ENCODE measurements at regions not wholly inside any gene's neighbourhood (a gene's known extent, or its start where the extent isn't known, plus 50 kb on each side); places are given as distances from the start of the nearest gene placed in this dataset.

- H3K18ac ChIP-seq (ENCODE audit: insufficient read length, low read depth, low read length) = no peak overlapping the region
- H3K4me3 Mint-ChIP-seq = no peak overlapping the region
- H3K4me2 ChIP-seq (ENCODE audit: insufficient read depth, insufficient read length, low read length) = no peak overlapping the region
- H3K9ac ChIP-seq (ENCODE audit: extremely low read depth, insufficient read length, low read length) = no peak overlapping the region
- H3K4ac ChIP-seq (ENCODE audit: low read depth, low read length) = no peak overlapping the region
- WGBS (ENCODE audit: extremely low coverage, insufficient read length, low lambda C conversion rate) = no CpG with 5 or more reads among the region's 2 CpGs
- no peak for DNase-seq
- TF ChIP-seq CTCF (conservative IDR thresholded peaks at IDR 0.05) = no peak
- no peaks in the 10 kb centered on the region; a peak in 2 of 5 replicates for H3K9me3 Mint-ChIP-seq
- no peak overlapping the region for H2BK20ac ChIP-seq (ENCODE audit: low read depth, low read length, poor library complexity, severe bottlenecking)
- H4K8ac ChIP-seq (replicated peaks; ENCODE audit: insufficient read length, low read depth, low read length) = no peak overlapping the region
- H3K4me1 ChIP-seq (ENCODE audit: insufficient read depth, low read length) = peaks cover 7% of the 10 kb centered on the region; the same call in 1 of the 2 replicates
- H3K56ac ChIP-seq (ENCODE audit: insufficient read length, low read depth, low read length) = no peak overlapping the region
- H3K23ac ChIP-seq (ENCODE audit: insufficient read length, low read depth, low read length) = no peak overlapping the region
- no peaks in the 10 kb centered on the region for H3K79me1 ChIP-seq (ENCODE audit: insufficient read depth, low read depth, low read length, poor library complexity, severe bottlenecking)
- no peak overlapping the region for H3K27ac ChIP-seq (ENCODE audit: insufficient read length, low read depth, low read length)
- H3K23me2 ChIP-seq (ENCODE audit: insufficient read length, low read depth, low read length, poor library complexity, severe bottlenecking) = no peaks in the 10 kb centered on the region
- H4K5ac ChIP-seq (ENCODE audit: insufficient read length, low read depth, low read length) = no peak overlapping the region
- H4K91ac ChIP-seq (ENCODE audit: insufficient read length, low read depth, low read length) = no peak overlapping the region
- no peaks in the 10 kb centered on the region for H3K27me3 ChIP-seq (ENCODE audit: insufficient read depth, low read length)
- peaks cover 7 to 8% of the 10 kb centered on the region in 2 experiments for H3K4me1 Mint-ChIP-seq
- no peaks in the 10 kb centered on the region for H3K36me3 Mint-ChIP-seq (ENCODE audit: insufficient read depth in 1 of 3, low read depth in 3 of 3)
- H4K20me1 ChIP-seq (ENCODE audit: control insufficient read depth, insufficient read depth, insufficient read length) = no peaks in the 10 kb centered on the region
- H3K9me3 ChIP-seq (ENCODE audit: control insufficient read depth, low read depth, low read length) = no peaks in the 10 kb centered on the region
- no peak overlapping the region for H2BK5ac ChIP-seq (ENCODE audit: insufficient read length, low read length)
- H2BK12ac ChIP-seq (ENCODE audit: insufficient read length, low read depth, low read length) = no peak overlapping the region
- H2AFZ ChIP-seq (ENCODE audit: low read length) = no peak overlapping the region
- H2BK120ac ChIP-seq (ENCODE audit: low read depth, low read length, poor library complexity, severe bottlenecking) = no peak overlapping the region
- H2BK15ac ChIP-seq (ENCODE audit: low read depth, low read length) = no peak overlapping the region
- no peaks in the 10 kb centered on the region; the same call in 1 of the 2 replicates for H3K27me3 Mint-ChIP-seq (ENCODE audit: low read depth)
- H3K14ac ChIP-seq (ENCODE audit: insufficient read depth, low read length) = no peak overlapping the region; the same call in 1 of the 2 replicates
- no peak overlapping the region for H2AK5ac ChIP-seq (ENCODE audit: insufficient read length, low read length)
- H3K79me2 ChIP-seq (ENCODE audit: insufficient read depth, low read length) = no peaks in the 10 kb centered on the region
- no peak overlapping the region for H3K27ac Mint-ChIP-seq
- no peak overlapping the region for H3T11ph ChIP-seq (ENCODE audit: low read length)
Measured at GRCh38 chr3:180854887-180855286, 57.6 kb upstream of the FXR1 start.
